WI38 (cell line): ENCODE measurements at regions not wholly inside any gene's neighbourhood (a gene's known extent, or its start where the extent isn't known, plus 50 kb on each side); places are given as distances from the start of the nearest gene placed in this dataset.

Experiments
- H3K4me3 ChIP-seq: 2 replicates; pipeline ENCODE4 v1.5.1; 2011; ENCODE audit warnings: low read depth, mild to moderate bottlenecking, control low read depth, low read length
- CTCF ChIP-seq: IDR thresholded peaks from 2 replicates; pipeline ENCODE4 v1.5.1; 2012; ENCODE audit warnings: low read depth, mild to moderate bottlenecking, control low read depth, low read length

- no peak for TF ChIP-seq CTCF
- no peak overlapping the region for H3K4me3 ChIP-seq
Observed at GRCh38 chr20:52365688-52366087, 174.1 kb upstream of the ZFP64 start.

- no peak overlapping the region for H3K4me3 ChIP-seq
- TF ChIP-seq CTCF = no peak
Observed at GRCh38 chr20:52364405-52364804, 172.8 kb upstream of the ZFP64 start.

GRCh38 chr20:52361650-52362049 lies 170.1 kb upstream of the ZFP64 start:
- H3K4me3 ChIP-seq = no peak overlapping the region
- TF ChIP-seq CTCF = no peak

- no peak overlapping the region for H3K4me3 ChIP-seq
- TF ChIP-seq CTCF = no peak
Observed at GRCh38 chr20:52349806-52350205, 158.2 kb upstream of the ZFP64 start.

- no peak for TF ChIP-seq CTCF
- no peak overlapping the region for H3K4me3 ChIP-seq
Observed at GRCh38 chr20:52348434-52348833, 156.9 kb upstream of the ZFP64 start.

- H3K4me3 ChIP-seq = no peak overlapping the region
- TF ChIP-seq CTCF = no peak
Observed at GRCh38 chr20:52346797-52347196, 155.2 kb upstream of the ZFP64 start.

- H3K4me3 ChIP-seq = no peak overlapping the region
- no peak for TF ChIP-seq CTCF
Observed at GRCh38 chr20:52342913-52343312, 151.3 kb upstream of the ZFP64 start.
